Esophagus (tissue), 2 donors: ENCODE measurements at regions not wholly inside any gene's neighbourhood (a gene's known extent, or its start where the extent isn't known, plus 50 kb on each side); places are given as distances from the start of the nearest gene placed in this dataset.

Experiments
- H3K27ac ChIP-seq, 2 donors: one replicate each; pipeline ENCODE4 v1.5.1; 2013; ENCODE audit warnings: low read depth in 2 of 2, mild to moderate bottlenecking in 2 of 2, inconsistent platforms in 1 of 2, low read length in 1 of 2, moderate library complexity in 1 of 2
- H3K27me3 ChIP-seq, 2 donors: one replicate each; pipeline ENCODE4 v1.6.1; 2013; ENCODE audit warnings: low read length in 2 of 2, control low read depth in 1 of 2, mild to moderate bottlenecking in 1 of 2; ENCODE audit not compliant: insufficient read depth in 2 of 2, control insufficient read depth in 1 of 2
- H3K36me3 ChIP-seq, 2 donors: one replicate each; pipeline ENCODE4 v1.6.1; 2013; ENCODE audit warnings: low read length in 1 of 2; ENCODE audit not compliant: control insufficient read depth in 2 of 2, insufficient read depth in 2 of 2
- H3K4me1 ChIP-seq, 2 donors: one replicate each; pipeline ENCODE4 v1.6.1; 2013; ENCODE audit warnings: low read length in 1 of 2; ENCODE audit not compliant: control insufficient read depth in 2 of 2, insufficient read depth in 2 of 2
- H3K4me3 ChIP-seq, 2 donors: one replicate each; pipeline ENCODE4 v1.5.1; 2013; ENCODE audit warnings: low read length in 2 of 2, mild to moderate bottlenecking in 2 of 2, low read depth in 1 of 2, moderate library complexity in 1 of 2
- H3K9me3 ChIP-seq, 2 donors: one replicate each; pipeline ENCODE4 v1.6.1; 2013; ENCODE audit warnings: mild to moderate bottlenecking in 2 of 2, low read depth in 1 of 2, low read length in 1 of 2, moderate library complexity in 1 of 2; ENCODE audit not compliant: control insufficient read depth in 2 of 2, insufficient read depth in 1 of 2
- WGBS, 2 donors: extraction: QIAGEN DNeasy Blood & Tissue Kit; methylation state at CpG; one replicate each; pipeline ENCODE4 v1.1.7; 2013; 5-methylcytosine and 5-hydroxymethylcytosine counted together
- donor health status: healthy with polysubstance abuse.
- donor health status: Bipolar disorder and iron deficiency.

DNA sequence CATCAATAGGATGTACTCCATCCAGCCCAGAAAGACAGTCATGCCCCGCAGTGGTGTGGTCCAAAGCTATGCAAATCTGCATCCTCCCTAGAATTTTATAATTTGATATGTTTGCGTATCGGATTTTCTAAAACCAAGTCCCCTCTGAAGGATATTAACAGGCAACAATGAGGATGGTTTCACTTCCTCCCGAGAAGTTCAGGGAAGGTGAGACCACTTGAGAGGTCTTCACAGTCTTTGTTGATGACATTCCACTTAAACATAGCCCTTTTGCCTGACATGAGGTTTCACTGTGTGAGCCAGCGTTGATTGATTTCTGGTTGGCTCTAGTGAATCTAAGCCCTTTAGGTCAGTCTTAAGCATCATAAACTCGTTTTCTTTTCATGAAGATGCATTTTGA is 276.1 kb downstream of the NR2F2 start:
- WGBS, 2 donors: 84% methylated on average over 6 of the region's 6 CpGs
- no peaks in the 10 kb centered on the region for H3K36me3 ChIP-seq
- H3K27ac ChIP-seq: no peak overlapping the region
- H3K4me1 ChIP-seq: no peaks in the 10 kb centered on the region
- H3K9me3 ChIP-seq: no peaks in the 10 kb centered on the region
- no peaks in the 10 kb centered on the region for H3K27me3 ChIP-seq
- no peak overlapping the region for H3K4me3 ChIP-seq

DNA sequence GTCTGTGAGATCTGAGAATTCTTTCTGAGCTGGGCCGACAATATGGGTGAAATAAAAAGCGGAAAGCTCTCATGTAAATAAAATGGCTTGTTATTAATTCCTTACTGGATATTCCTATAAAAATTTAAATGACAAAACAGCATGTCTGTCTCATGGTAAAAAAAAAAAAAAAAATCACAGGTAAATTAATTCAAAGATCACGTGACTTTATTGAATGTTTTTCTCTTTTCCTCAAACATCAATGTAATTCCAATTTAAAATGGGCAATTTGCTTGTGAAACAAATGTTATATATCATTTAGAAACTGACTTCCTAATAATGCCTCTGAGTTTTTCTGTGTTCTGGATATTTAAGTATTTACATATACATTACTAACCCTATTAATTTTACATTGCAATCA is 280.3 kb downstream of the NR2F2 start:
- H3K36me3 ChIP-seq: no peaks in the 10 kb centered on the region
- 56 to 58% methylated on average over 3 of the region's 3 CpGs for WGBS, 2 donors
- no peak overlapping the region for H3K27ac ChIP-seq
- no peak overlapping the region for H3K4me3 ChIP-seq
- H3K9me3 ChIP-seq: no peaks in the 10 kb centered on the region
- H3K27me3 ChIP-seq: no peaks in the 10 kb centered on the region
- H3K4me1 ChIP-seq: no peaks in the 10 kb centered on the region

DNA sequence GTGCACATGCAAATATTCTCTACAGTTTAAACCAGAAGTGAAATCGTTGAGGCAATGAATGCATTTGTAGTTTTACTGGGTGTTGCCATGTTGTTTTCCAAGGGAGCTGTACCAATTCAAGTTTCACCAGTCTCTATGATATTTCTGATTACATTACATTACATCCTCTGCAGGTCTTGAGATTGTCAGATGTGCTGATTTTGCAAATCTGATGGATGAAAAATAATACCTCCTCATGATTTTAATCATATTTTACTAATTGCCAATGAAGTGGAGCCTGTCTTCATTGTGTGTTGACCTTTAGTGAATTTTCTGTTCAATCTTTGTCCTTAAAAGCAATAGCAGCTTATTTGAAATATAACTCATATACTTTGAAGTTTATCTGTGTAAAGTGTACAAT is 282.4 kb downstream of the NR2F2 start:
- no peaks in the 10 kb centered on the region for H3K4me1 ChIP-seq
- H3K4me3 ChIP-seq: no peak overlapping the region
- WGBS, 2 donors: 54 to 68% methylated on average over 1 of the region's 1 CpG
- H3K36me3 ChIP-seq: no peaks in the 10 kb centered on the region
- no peak overlapping the region for H3K27ac ChIP-seq
- no peaks in the 10 kb centered on the region for H3K9me3 ChIP-seq
- H3K27me3 ChIP-seq: no peaks in the 10 kb centered on the region

DNA sequence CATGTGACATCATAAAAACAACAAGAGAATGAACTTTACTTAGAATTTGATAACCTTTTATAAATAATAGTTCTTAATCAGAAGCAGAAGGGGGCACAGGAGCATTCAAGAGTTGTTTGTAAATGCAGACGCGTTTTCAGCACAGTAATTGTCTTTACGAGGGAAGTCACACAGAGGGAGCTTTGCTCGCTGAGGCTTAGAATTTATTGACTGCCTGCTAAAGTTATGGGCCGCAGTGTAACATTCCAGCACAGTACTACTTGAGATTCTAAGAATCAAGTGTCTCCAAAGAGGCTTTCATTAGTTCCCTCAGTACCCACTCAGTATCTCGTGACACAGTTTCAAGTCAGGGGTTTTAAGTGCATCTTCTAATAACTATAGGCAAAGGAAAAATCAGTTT is 288.7 kb downstream of the NR2F2 start:
- Histone ChIP-seq H3K27ac (no peak overlapping the region), H3K36me3 (no peaks in the 10 kb centered on the region), H3K9me3 (no peaks in the 10 kb centered on the region), H3K27me3 (no peaks in the 10 kb centered on the region), H3K4me1 (no peaks in the 10 kb centered on the region), H3K4me3 (no peak overlapping the region)
- WGBS, 2 donors: 53 to 55% methylated on average over 6 of the region's 6 CpGs

DNA sequence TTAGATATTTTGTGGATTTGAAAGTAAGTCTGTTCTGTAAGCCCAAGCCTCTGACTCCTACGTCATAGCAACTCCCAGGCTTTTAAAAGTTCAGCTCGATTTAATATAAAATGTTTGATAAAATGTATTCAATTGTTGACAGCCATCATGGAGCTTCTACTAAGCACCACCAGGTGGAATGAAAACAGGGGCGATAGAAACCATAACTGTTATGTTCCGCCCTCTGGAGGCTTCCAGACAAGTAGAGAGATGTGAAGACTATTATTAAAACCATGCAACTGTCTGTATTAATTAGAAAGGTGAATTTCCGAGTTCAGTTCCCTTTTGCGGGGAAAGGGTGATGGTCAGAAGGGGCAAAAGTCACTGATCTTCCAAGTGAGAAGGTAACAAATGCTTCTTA is 292.2 kb downstream of the NR2F2 start:
- 80 to 82% methylated on average over 6 of the region's 6 CpGs for WGBS, 2 donors
- Histone ChIP-seq H3K36me3 (no peaks in the 10 kb centered on the region), H3K4me3 (no peak overlapping the region), H3K27ac (no peak overlapping the region), H3K27me3 (no peaks in the 10 kb centered on the region), H3K4me1 (no peaks in the 10 kb centered on the region), H3K9me3 (no peaks in the 10 kb centered on the region)

DNA sequence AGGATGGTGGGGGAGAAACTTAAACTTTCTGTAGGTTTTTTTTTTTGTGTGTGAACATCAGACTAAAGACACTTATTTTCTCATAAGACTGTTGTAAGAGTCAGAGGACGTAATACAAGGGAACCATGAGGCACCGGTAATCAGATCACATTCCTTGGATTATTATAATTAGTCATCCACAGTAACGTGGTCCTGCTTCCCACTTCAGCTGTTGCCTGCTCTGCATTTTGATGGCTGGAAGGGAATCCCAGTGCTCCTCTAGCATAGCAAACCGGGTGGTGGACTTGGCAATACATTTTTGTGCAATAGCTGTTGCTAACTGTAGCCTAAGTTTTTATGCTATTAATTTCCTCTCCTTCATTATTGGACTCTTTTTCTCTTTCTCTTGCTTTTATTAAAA is 294.8 kb downstream of the NR2F2 start:
- 67 to 70% methylated on average over 4 of the region's 4 CpGs for WGBS, 2 donors
- Histone ChIP-seq H3K4me3 (no peak overlapping the region), H3K4me1 (no peaks in the 10 kb centered on the region), H3K27ac (no peak overlapping the region), H3K27me3 (no peaks in the 10 kb centered on the region), H3K9me3 (no peaks in the 10 kb centered on the region), H3K36me3 (no peaks in the 10 kb centered on the region)

DNA sequence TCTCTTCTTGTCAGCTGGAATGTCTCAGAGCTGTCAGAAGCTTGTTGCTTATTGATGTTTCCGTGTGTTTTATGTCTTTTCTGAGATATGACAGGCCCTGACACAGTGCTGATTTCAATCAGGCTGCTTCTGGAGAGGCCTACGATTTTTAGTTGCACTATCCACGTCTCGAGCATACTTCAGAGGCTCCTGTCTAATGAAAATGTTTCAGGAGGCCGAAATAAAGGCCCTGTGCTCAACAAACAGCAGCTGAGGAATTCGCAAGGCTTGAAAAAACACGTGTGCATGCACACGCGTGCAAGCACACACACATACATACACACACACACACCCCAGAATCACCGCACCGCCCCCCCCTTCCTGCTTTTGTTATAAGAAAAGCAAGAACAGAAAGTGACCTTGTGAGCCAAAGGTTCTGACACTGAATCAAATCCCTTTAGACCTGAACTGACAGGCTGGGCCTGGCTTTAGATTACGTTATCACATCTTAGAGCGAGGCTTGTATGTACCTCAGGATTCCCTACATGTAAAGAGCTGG is 296.6 kb downstream of the NR2F2 start:
- H3K4me3 ChIP-seq: no peak overlapping the region
- no peaks in the 10 kb centered on the region for H3K27me3 ChIP-seq
- H3K4me1 ChIP-seq: no peaks in the 10 kb centered on the region
- 58 to 62% methylated on average over 13 of the region's 13 CpGs for WGBS, 2 donors
- H3K36me3 ChIP-seq: no peaks in the 10 kb centered on the region
- no peak overlapping the region for H3K27ac ChIP-seq
- H3K9me3 ChIP-seq: no peaks in the 10 kb centered on the region

DNA sequence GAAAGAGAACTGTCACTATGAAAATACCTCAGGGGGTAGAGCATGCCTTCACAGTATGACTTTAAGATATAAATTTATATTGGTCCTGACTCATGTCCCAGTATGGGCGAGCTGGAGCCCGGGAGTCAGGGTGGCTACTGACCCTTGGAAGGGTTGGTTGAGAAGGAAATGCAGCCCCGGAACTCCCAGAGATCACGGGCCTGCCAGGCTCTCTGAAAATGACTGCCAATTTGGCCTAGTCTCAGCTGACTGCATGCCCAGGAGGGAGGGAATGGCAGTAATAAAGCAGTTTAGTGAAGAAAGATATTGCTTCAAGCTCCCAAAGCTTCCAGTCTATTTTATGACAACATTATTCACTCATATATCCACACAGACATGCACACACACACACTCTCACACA is 299.0 kb downstream of the NR2F2 start:
- Histone ChIP-seq H3K4me3 (no peak overlapping the region), H3K4me1 (no peaks in the 10 kb centered on the region), H3K27me3 (no peaks in the 10 kb centered on the region), H3K9me3 (no peaks in the 10 kb centered on the region), H3K27ac (no peak overlapping the region), H3K36me3 (no peaks in the 10 kb centered on the region)
- WGBS, 2 donors: 16 to 32% methylated on average over 4 of the region's 4 CpGs

DNA sequence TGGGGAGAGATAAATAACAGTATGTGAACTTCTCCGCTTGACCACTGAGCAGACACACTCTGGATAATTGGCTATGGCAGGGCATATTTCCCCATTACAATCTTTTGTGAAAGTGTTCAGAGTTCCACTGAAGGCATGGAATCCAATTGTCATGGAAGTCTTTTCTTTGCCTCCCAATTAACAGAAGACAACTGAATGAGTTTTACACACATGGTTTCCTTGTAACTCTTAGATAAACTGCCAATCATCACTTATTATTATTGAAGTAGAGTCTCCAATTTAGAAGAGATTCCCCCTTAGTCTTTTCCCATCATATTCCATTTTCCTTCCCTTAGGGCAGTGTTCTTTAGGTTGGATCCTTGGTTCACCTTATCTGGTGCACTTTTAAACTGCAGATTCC is 308.3 kb downstream of the NR2F2 start:
- H3K27me3 ChIP-seq: no peaks in the 10 kb centered on the region
- no peak overlapping the region for H3K27ac ChIP-seq
- no peaks in the 10 kb centered on the region for H3K4me1 ChIP-seq
- 91 to 94% methylated on average over 1 of the region's 1 CpG for whole genome bisulfite sequencing, 2 donors
- H3K36me3 ChIP-seq: no peaks in the 10 kb centered on the region
- H3K4me3 ChIP-seq: no peak overlapping the region
- H3K9me3 ChIP-seq: no peaks in the 10 kb centered on the region

DNA sequence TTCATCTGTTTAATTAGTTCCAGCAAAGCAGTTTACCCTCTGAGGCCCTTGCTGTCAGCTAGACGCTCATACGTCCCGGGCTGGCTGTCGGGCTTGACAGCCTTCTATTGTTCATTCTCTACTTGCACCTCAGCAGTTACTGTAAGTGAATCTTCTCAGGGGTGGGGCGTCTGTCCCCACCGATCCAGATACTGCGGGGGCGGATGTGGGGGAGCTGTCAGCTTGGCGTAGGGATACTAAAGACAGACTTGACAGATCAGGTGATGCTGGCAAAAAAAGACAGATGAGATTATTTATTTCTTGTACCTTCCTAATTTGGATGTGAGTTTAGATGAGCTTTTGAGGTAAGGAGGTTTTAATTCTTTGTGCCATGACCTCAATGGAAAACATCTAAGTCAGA is 315.3 kb downstream of the NR2F2 start:
- 83 to 85% methylated on average over 9 of the region's 9 CpGs for WGBS, 2 donors
- Histone ChIP-seq H3K36me3 (no peaks in the 10 kb centered on the region), H3K4me3 (no peak overlapping the region), H3K4me1 (no peaks in the 10 kb centered on the region), H3K27ac (no peak overlapping the region), H3K27me3 (no peaks in the 10 kb centered on the region), H3K9me3 (peaks cover 0 to 4% of the 10 kb centered on the region in 2 donors)
